ENCODE measurements at regions not wholly inside any gene's neighbourhood (a gene's known extent, or its start where the extent isn't known, plus 50 kb on each side); places are given as distances from the start of the nearest gene placed in this dataset.
A peak's percentile ranks its signal among the peaks of the same experiment; 100 is the strongest.

- TF ChIP-seq CSDE1 (IDR thresholded peaks at IDR 0.05), result no peak
- no peak for TF ChIP-seq ZNF143 (CRISPR knock-in tag; IDR thresholded peaks at IDR 0.05)
- TF ChIP-seq ZNF609 (CRISPR knock-in tag; IDR thresholded peaks at IDR 0.05; ENCODE audit: borderline replicate concordance), result no peak
Observed at GRCh38 chr21:38611277-38611676, 113.0 kb upstream of the ERG start (continued).

- Histone ChIP-seq H3K9me1 (ENCODE audit: control insufficient read depth, insufficient read depth, low read length) (no peaks in the 10 kb centered on the region), H3K9ac (ENCODE audit: insufficient read depth in 1 of 2, low read depth in 2 of 2, low read length in 2 of 2) (no peak overlapping the region), H3K27me3 (ENCODE audit: control insufficient read depth in 2 of 2, insufficient read depth in 2 of 2, low read length in 2 of 2) (peaks cover 5 to 16% of the 10 kb centered on the region in 2 experiments; a peak in 4 of 5 replicates), H2AFZ (ENCODE audit: low read depth, low read length) (no peak overlapping the region), H3K4me1 (replicated peaks in 1 of 2; ENCODE audit: control insufficient read depth in 2 of 2, insufficient read depth in 2 of 2, low read length in 2 of 2) (no peaks in the 10 kb centered on the region), H4K20me1 (replicated peaks; ENCODE audit: control insufficient read depth, insufficient read depth, low read length) (no peaks in the 10 kb centered on the region), H3K36me3 (ENCODE audit: control insufficient read depth, insufficient read depth, low read length) (no peaks in the 10 kb centered on the region), H3K79me2 (ENCODE audit: control insufficient read depth, insufficient read depth, low read length) (no peaks in the 10 kb centered on the region), H3K27ac (ENCODE audit: extremely low read depth, low read depth, low read length) (no peak overlapping the region), H3K9me3 (replicated peaks; ENCODE audit: control insufficient read depth, insufficient read depth, low read depth, low read length) (no peaks in the 10 kb centered on the region), H3K4me3 (no peak overlapping the region), H3K4me2 (ENCODE audit: insufficient read depth, low read length) (no peak overlapping the region)
- intact Hi-C loops (cut with micrococcal nuclease) (no loop called here), in situ Hi-C loops (cut with MboI) (no loop called here)
- 0% methylated on average over 6 of the region's 6 CpGs for WGBS (ENCODE audit: insufficient coverage, low coverage, missing lambda C conversion rate)
- ATAC-seq (no peak), FAIRE-seq (peak; percentile 6), DNase-seq (ENCODE audit: extremely low read depth in 1 of 4, low spot score in 3 of 4) (no peak)
- ChIA-PET POLR2A (no interaction called here), CTCF (ENCODE audit: low intra/inter-chr PET ratio) (interaction anchor here (0.6 kb wide), 1 partner anchor 409 kb away, joined by 3 read pairs; no protein-coding TSS in a partner anchor)
- no TSS peak for BruUV-seq (replicated peaks)
- no peak for TF ChIP-seq E2F6 (IDR thresholded peaks at IDR 0.05; ENCODE audit: borderline replicate concordance in 1 of 2, extremely low read depth in 1 of 2, insufficient read depth in 1 of 2, insufficient read length in 1 of 2, low read depth in 1 of 2, low read length in 1 of 2, poor library complexity in 1 of 2, severe bottlenecking in 1 of 2)
- TF ChIP-seq LCOR (CRISPR knock-in tag; IDR thresholded peaks at IDR 0.05), result no peak
- no peak for TF ChIP-seq ZNF79 (CRISPR knock-in tag; IDR thresholded peaks at IDR 0.05; ENCODE audit: low read depth)
- no peak for TF ChIP-seq ARID2 (IDR thresholded peaks at IDR 0.05)
- no peak for TF ChIP-seq NFATC3 (IDR thresholded peaks at IDR 0.05)
- no peak for TF ChIP-seq MTA1 (IDR thresholded peaks at IDR 0.05; ENCODE audit: borderline replicate concordance)
- no peak for TF ChIP-seq RFX7 (CRISPR knock-in tag; IDR thresholded peaks at IDR 0.05)
- TF ChIP-seq ZNF146 (CRISPR knock-in tag; IDR thresholded peaks at IDR 0.05; ENCODE audit: unreplicated experiment), result no peak
- TF ChIP-seq IRF9 (tag; IDR thresholded peaks at IDR 0.05), result no peak
- TF ChIP-seq XRCC4 (IDR thresholded peaks at IDR 0.05; ENCODE audit: extremely low read depth, insufficient read depth, insufficient read length), result no peak
Observed at GRCh38 chr21:38613686-38614085, 115.4 kb upstream of the ERG start.
